IMR-90 (cell line): ENCODE measurements at regions not wholly inside any gene's neighbourhood (a gene's known extent, or its start where the extent isn't known, plus 50 kb on each side); places are given as distances from the start of the nearest gene placed in this dataset.

Experiments used
- ATAC-seq: fragments of 200-7000 bp; cut with Tn5 transposase; 2 replicates; pipeline ENCODE4 v1.9.1; 2020; ENCODE audit warnings: low read depth, mild to moderate bottlenecking, moderate library complexity
- BruUV-seq: library from RNA; stranded (reverse); fragments of 400-500 nt; replicated peaks from 2 replicates; lab custom pipeline; 2021; lab: Mats Ljungman, UMichigan
- CTCF ChIA-PET: fragments of 300-600 bp; formaldehyde crosslinking; extraction: SDS; loops from one replicate; lab custom pipeline; 2021; ENCODE audit warnings: antibody characterized with exemption; lab: Yijun Ruan, JAX
- POLR2A ChIA-PET: fragments of 300-600 bp; sonication (Branson Sonifier 250); formaldehyde crosslinking; loops from one replicate; lab custom pipeline; 2022; ENCODE audit warnings: antibody characterized with exemption; ENCODE audit not compliant: unreplicated experiment; lab: Charles Lee
- DNase-seq: peaks from one replicate; pipeline ENCODE4 v3.0.0; 2013
- H2AFZ ChIP-seq: replicated peaks from 2 replicates; pipeline ENCODE3; 2013; ENCODE audit warnings: low read length, mild to moderate bottlenecking; ENCODE audit not compliant: poor library complexity
- H2AK5ac ChIP-seq: 2 replicates; pipeline ENCODE4 v1.6.1; 2013; ENCODE audit warnings: low read depth, low read length, inconsistent platforms
- H2AK9ac ChIP-seq: replicated peaks from 2 replicates; pipeline ENCODE3; 2013; ENCODE audit warnings: mild to moderate bottlenecking, low read depth, low read length, moderate library complexity; ENCODE audit not compliant: poor library complexity
- H2BK120ac ChIP-seq: 2 replicates; pipeline ENCODE4 v1.6.1; 2013; ENCODE audit warnings: low read depth, low read length, inconsistent platforms
- H2BK15ac ChIP-seq: 3 replicates; pipeline ENCODE4 v1.6.1; 2013; ENCODE audit warnings: low read depth, low read length, inconsistent platforms
- H2BK20ac ChIP-seq: 2 replicates; pipeline ENCODE4 v1.6.1; 2013; ENCODE audit warnings: low read depth, mild to moderate bottlenecking, inconsistent platforms, low read length, moderate library complexity
- H2BK5ac ChIP-seq: 2 replicates; pipeline ENCODE4 v1.6.1; 2013; ENCODE audit warnings: mild to moderate bottlenecking, low read depth, low read length, inconsistent platforms; ENCODE audit not compliant: poor library complexity, severe bottlenecking
- H3K14ac ChIP-seq: replicated peaks from 2 replicates; pipeline ENCODE4 v1.6.1; 2013; ENCODE audit warnings: low read depth, low read length, inconsistent platforms
- H3K18ac ChIP-seq: 2 replicates; pipeline ENCODE4 v1.6.1; 2013; ENCODE audit warnings: low read depth, low read length, control low read depth
- H3K23ac ChIP-seq: 2 replicates; pipeline ENCODE4 v1.6.1; 2013; ENCODE audit warnings: low read depth, low read length, inconsistent platforms
- H3K27ac ChIP-seq: 2 replicates; pipeline ENCODE4 v1.5.1; 2013; ENCODE audit warnings: mild to moderate bottlenecking, control low read depth, low read length; ENCODE audit not compliant: insufficient read depth
- H3K27me3 ChIP-seq: 2 replicates; pipeline ENCODE4 v1.6.1; 2013; ENCODE audit warnings: low read length; ENCODE audit not compliant: control insufficient read depth, insufficient read depth
- H3K36me3 ChIP-seq: 2 replicates; pipeline ENCODE4 v1.6.1; 2013; ENCODE audit warnings: low read length, mixed read lengths; ENCODE audit not compliant: control insufficient read depth, insufficient read depth
- H3K4ac ChIP-seq: 2 replicates; pipeline ENCODE4 v1.6.1; 2013; ENCODE audit warnings: low read depth, low read length, inconsistent platforms
- H3K4me1 ChIP-seq: 2 replicates; pipeline ENCODE4 v1.6.1; 2013; ENCODE audit warnings: low read length, mixed read lengths; ENCODE audit not compliant: control insufficient read depth, insufficient read depth
- H3K4me2 ChIP-seq: 2 replicates; pipeline ENCODE4 v1.6.1; 2013; ENCODE audit warnings: low read depth, mild to moderate bottlenecking, control low read depth, low read length, moderate library complexity
- H3K4me3 ChIP-seq: 2 replicates; pipeline ENCODE4 v1.5.1; 2013; ENCODE audit warnings: low read depth, mild to moderate bottlenecking, control low read depth, low read length, moderate library complexity; ENCODE audit not compliant: insufficient read depth
- H3K56ac ChIP-seq: 2 replicates; pipeline ENCODE4 v1.6.1; 2013; ENCODE audit warnings: low read length, inconsistent platforms; ENCODE audit not compliant: insufficient read depth; ENCODE audit errors: extremely low read depth
- H3K79me1 ChIP-seq, 2 experiments: 2 replicates each; pipeline ENCODE4 v1.6.1; 2013; ENCODE audit warnings: low read length in 2 of 2, inconsistent platforms in 1 of 2, low read depth in 1 of 2
- H3K9ac ChIP-seq: 2 replicates; pipeline ENCODE4 v1.6.1; 2013; ENCODE audit warnings: low read depth, low read length, control low read depth
- H3K9me1 ChIP-seq: 2 replicates; pipeline ENCODE4 v1.6.1; 2013; ENCODE audit warnings: low read length, inconsistent platforms; ENCODE audit not compliant: insufficient read depth
- H3K9me3 ChIP-seq: 2 replicates; pipeline ENCODE4 v1.6.1; 2013; ENCODE audit warnings: low read length; ENCODE audit not compliant: control insufficient read depth, insufficient read depth
- H4K20me1 ChIP-seq: 2 replicates; pipeline ENCODE4 v1.6.1; 2013; ENCODE audit warnings: low read length, inconsistent platforms; ENCODE audit not compliant: insufficient read depth
- H4K5ac ChIP-seq: 2 replicates; pipeline ENCODE4 v1.6.1; 2013; ENCODE audit warnings: mild to moderate bottlenecking, low read depth, low read length, control low read depth
- H4K8ac ChIP-seq, 2 experiments: 2 replicates each; pipeline ENCODE4 v1.6.1; 2013; ENCODE audit warnings: low read depth in 2 of 2, low read length in 2 of 2, control low read depth in 1 of 2, inconsistent platforms in 1 of 2
- H4K91ac ChIP-seq: 2 replicates; pipeline ENCODE4 v1.6.1; 2013; ENCODE audit warnings: low read depth, low read length, inconsistent platforms; ENCODE audit not compliant: insufficient read depth
- CHD1 ChIP-seq: IDR thresholded peaks from 2 replicates; pipeline ENCODE4 v1.6.1; 2012; ENCODE audit warnings: low read depth, low read length, improper control_type of control experiment
- RFX5 ChIP-seq: IDR thresholded peaks from 2 replicates; pipeline ENCODE4 v1.8.0; 2012; ENCODE audit warnings: low read depth, mild to moderate bottlenecking, low read length, moderate library complexity
- dilution Hi-C: fragments of 300-500 bp; cut with HindIII; formaldehyde crosslinking; loops from one replicate; pipeline ENCODE4 v1.14.3; 2018; ENCODE audit warnings: low sequenced_read_pairs; ENCODE audit not compliant: unreplicated experiment
- in situ Hi-C: fragments of 300-500 bp; cut with MboI; formaldehyde crosslinking; loops from 3 replicates; pipeline ENCODE4 v1.14.3; 2019; ENCODE audit warnings: low sequenced_read_pairs, inconsistent platforms, mixed read lengths
- intact Hi-C: fragments of 100-400 bp; cut with micrococcal nuclease; formaldehyde crosslinking; loops from 2 replicates; pipeline ENCODE4 v1.10.0; 2022
- TF ChIP-seq, protein P1 (sequence below): fragments of 150-350 bp; IDR thresholded peaks from 2 replicates; pipeline ENCODE4 v1.6.1; 2017; ENCODE audit warnings: mild to moderate bottlenecking, antibody characterized with exemption, low read length, low read depth

DNA sequence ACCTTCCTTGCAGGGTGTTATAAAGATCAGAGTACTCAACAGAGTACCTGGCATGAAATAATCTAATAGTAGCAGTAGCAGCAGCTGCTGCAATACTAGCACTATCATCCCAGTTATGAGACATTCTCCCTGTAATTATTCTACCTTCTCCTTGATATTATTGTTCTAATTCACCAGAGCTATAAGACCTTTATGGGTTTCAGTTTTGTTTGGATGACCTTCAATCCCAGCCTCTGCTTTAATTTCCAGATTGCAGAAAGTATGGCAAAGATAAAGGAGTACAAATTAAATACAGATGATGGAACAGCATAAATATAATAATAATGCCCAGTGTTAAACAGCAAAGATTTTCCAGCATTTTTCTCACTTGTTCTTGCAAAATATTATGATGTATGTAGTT is 150.5 kb upstream of the MYLIP start:
- Histone ChIP-seq H3K18ac (no peak overlapping the region), H3K9me1 (no peaks in the 10 kb centered on the region), H3K9ac (no peak overlapping the region), H3K23ac (no peak overlapping the region), H2AFZ (no peak overlapping the region), H3K36me3 (no peaks in the 10 kb centered on the region), H2BK20ac (no peak overlapping the region), H2BK15ac (no peak overlapping the region), H4K8ac (no peak overlapping the region), H3K27ac (no peak overlapping the region), H2BK120ac (no peak overlapping the region), H3K4me3 (no peak overlapping the region), H4K91ac (no peak overlapping the region), H3K79me1 (no peaks in the 10 kb centered on the region), H4K20me1 (no peaks in the 10 kb centered on the region), H4K5ac (no peak overlapping the region), H3K14ac (no peak overlapping the region), H3K4ac (no peak overlapping the region), H3K56ac (no peak overlapping the region), H3K4me1 (no peaks in the 10 kb centered on the region), H2BK5ac (no peak overlapping the region), H3K27me3 (peaks cover 3% of the 10 kb centered on the region; the same call in 1 of the 2 replicates), H3K9me3 (no peaks in the 10 kb centered on the region), H3K4me2 (no peak overlapping the region), H2AK5ac (no peak overlapping the region), H2AK9ac (no peak overlapping the region)
- ChIA-PET CTCF (no interaction called here), POLR2A (no interaction called here)
- intact Hi-C loops (no loop called here), in situ Hi-C loops (no loop called here), dilution Hi-C loops (no loop called here)
- ATAC-seq = no peak
- TF ChIP-seq RFX5 = no peak
- TF ChIP-seq, protein P1, sequence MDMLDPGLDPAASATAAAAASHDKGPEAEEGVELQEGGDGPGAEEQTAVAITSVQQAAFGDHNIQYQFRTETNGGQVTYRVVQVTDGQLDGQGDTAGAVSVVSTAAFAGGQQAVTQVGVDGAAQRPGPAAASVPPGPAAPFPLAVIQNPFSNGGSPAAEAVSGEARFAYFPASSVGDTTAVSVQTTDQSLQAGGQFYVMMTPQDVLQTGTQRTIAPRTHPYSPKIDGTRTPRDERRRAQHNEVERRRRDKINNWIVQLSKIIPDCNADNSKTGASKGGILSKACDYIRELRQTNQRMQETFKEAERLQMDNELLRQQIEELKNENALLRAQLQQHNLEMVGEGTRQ = no peak
- no peak for TF ChIP-seq CHD1
- no peak for DNase-seq
- no TSS peak for BruUV-seq
